ENCODE measurements at regions not wholly inside any gene's neighbourhood (a gene's known extent, or its start where the extent isn't known, plus 50 kb on each side); places are given as distances from the start of the nearest gene placed in this dataset.

DNA sequence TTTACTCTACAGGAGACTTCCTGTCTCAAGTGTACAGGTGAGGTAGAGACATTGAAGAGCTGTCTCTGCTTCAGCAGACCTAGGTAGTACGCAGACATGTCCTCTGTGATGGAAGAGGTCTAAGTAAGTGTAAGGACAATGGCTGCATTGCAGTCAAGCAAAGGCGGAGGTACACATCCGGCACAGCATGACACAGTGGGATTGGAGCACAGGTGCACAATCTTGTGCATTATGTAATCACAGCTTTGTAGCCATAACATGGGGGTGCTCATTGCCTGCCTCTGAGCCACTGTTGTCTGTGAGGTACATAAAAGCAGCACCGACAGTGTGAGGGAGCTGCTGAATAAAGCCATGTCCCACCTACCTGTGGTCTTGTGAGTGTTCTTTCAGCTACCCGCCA is 66.4 kb upstream of the CCDC190 start:
- TF ChIP-seq TBP (IDR thresholded peaks at IDR 0.05; ENCODE audit: low read depth, low read length) (no peak), SAP30 (IDR thresholded peaks at IDR 0.05; ENCODE audit: insufficient read depth, insufficient replicate concordance, low read length) (no peak)
- TF ChIP-seq, protein P1, sequence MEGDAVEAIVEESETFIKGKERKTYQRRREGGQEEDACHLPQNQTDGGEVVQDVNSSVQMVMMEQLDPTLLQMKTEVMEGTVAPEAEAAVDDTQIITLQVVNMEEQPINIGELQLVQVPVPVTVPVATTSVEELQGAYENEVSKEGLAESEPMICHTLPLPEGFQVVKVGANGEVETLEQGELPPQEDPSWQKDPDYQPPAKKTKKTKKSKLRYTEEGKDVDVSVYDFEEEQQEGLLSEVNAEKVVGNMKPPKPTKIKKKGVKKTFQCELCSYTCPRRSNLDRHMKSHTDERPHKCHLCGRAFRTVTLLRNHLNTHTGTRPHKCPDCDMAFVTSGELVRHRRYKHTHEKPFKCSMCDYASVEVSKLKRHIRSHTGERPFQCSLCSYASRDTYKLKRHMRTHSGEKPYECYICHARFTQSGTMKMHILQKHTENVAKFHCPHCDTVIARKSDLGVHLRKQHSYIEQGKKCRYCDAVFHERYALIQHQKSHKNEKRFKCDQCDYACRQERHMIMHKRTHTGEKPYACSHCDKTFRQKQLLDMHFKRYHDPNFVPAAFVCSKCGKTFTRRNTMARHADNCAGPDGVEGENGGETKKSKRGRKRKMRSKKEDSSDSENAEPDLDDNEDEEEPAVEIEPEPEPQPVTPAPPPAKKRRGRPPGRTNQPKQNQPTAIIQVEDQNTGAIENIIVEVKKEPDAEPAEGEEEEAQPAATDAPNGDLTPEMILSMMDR (IDR thresholded peaks at IDR 0.05; ENCODE audit: control extremely low read depth in 1 of 3, insufficient read depth in 1 of 3, low read depth in 1 of 3, low read length in 3 of 3): no peak
